ENCODE measurements at regions not wholly inside any gene's neighbourhood (a gene's known extent, or its start where the extent isn't known, plus 50 kb on each side); places are given as distances from the start of the nearest gene placed in this dataset.
A peak's percentile ranks its signal among the peaks of the same experiment; 100 is the strongest.

DNA sequence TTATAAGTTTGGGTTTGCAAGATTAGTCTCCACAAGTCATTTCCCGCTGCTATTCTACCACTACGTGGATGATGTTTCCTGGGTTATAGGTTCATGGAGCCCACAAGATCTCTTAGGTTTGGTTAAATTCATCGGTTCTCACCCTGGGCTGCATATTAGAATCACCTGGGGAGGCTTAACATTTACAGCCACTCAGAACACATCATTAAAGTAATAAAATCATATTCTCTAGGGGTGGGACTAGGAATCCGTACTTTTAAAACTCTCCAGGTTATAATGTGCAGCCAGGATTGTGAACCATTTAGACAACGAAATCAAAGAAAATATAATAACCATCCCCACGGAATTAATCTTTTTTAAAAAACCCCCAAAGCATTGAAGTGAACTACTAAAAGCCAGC lies 167.7 kb downstream of the ACTR3 start (continued):
- TF ChIP-seq ZNF26 (tag by site-specific recombination; IDR thresholded peaks at IDR 0.05) (no peak), ZNF600 (tag by site-specific recombination; IDR thresholded peaks at IDR 0.05) (no peak), SCRT2 (tag by site-specific recombination; IDR thresholded peaks at IDR 0.05) (no peak), ZNF776 (tag by site-specific recombination; IDR thresholded peaks at IDR 0.05; ENCODE audit: borderline replicate concordance) (no peak), ZNF664 (tag by site-specific recombination; IDR thresholded peaks at IDR 0.05) (no peak), REST (tag by site-specific recombination; IDR thresholded peaks at IDR 0.05) (no peak), MEIS1 (CRISPR knock-in tag; IDR thresholded peaks at IDR 0.05; ENCODE audit: borderline replicate concordance) (no peak), TCF7L2 (IDR thresholded peaks at IDR 0.05; ENCODE audit: borderline replicate concordance, low read depth, low read length) (no peak)
- TF ChIP-seq, protein P1, sequence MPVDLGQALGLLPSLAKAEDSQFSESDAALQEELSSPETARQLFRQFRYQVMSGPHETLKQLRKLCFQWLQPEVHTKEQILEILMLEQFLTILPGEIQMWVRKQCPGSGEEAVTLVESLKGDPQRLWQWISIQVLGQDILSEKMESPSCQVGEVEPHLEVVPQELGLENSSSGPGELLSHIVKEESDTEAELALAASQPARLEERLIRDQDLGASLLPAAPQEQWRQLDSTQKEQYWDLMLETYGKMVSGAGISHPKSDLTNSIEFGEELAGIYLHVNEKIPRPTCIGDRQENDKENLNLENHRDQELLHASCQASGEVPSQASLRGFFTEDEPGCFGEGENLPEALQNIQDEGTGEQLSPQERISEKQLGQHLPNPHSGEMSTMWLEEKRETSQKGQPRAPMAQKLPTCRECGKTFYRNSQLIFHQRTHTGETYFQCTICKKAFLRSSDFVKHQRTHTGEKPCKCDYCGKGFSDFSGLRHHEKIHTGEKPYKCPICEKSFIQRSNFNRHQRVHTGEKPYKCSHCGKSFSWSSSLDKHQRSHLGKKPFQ (tag by site-specific recombination; IDR thresholded peaks at IDR 0.05), result no peak

GRCh38 chr2:114061566-114062098 lies 171.7 kb downstream of the ACTR3 start:
- Histone ChIP-seq H3K27ac (ENCODE audit: extremely low read depth, low read depth, low read length) (no peak overlapping the region), H3K4me3 (ENCODE audit: low read depth, low read length) (no peak overlapping the region), H3K9me3 (ENCODE audit: control insufficient read depth, insufficient read depth, low read depth, low read length) (no peaks in the 10 kb centered on the region), H3K4me1 (ENCODE audit: control insufficient read depth, insufficient read depth, low read length) (no peaks in the 10 kb centered on the region), H3K36me3 (ENCODE audit: control insufficient read depth in 2 of 2, insufficient read depth in 1 of 2, low read length in 2 of 2) (no peaks in the 10 kb centered on the region)
- TF ChIP-seq ZNF623 (tag by site-specific recombination; IDR thresholded peaks at IDR 0.05) (peak; percentile 55), ZNF350 (tag by site-specific recombination; IDR thresholded peaks at IDR 0.05) (no peak), ZNF214 (tag by site-specific recombination; IDR thresholded peaks at IDR 0.05; ENCODE audit: borderline replicate concordance) (no peak)
- TF ChIP-seq, protein P2, sequence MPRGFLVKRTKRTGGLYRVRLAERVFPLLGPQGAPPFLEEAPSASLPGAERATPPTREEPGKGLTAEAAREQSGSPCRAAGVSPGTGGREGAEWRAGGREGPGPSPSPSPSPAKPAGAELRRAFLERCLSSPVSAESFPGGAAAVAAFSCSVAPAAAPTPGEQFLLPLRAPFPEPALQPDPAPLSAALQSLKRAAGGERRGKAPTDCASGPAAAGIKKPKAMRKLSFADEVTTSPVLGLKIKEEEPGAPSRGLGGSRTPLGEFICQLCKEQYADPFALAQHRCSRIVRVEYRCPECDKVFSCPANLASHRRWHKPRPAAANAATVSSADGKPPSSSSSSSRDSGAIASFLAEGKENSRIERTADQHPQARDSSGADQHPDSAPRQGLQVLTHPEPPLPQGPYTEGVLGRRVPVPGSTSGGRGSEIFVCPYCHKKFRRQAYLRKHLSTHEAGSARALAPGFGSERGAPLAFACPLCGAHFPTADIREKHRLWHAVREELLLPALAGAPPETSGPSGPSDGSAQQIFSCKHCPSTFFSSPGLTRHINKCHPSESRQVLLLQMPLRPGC (tag by site-specific recombination; IDR thresholded peaks at IDR 0.05), result no peak
- CTCF ChIA-PET, result no interaction called here
- POLR2A ChIA-PET, result interaction anchor here (0.7 kb wide), 1 partner anchor 360 kb away, joined by 4 read pairs; no protein-coding TSS in a partner anchor

DNA sequence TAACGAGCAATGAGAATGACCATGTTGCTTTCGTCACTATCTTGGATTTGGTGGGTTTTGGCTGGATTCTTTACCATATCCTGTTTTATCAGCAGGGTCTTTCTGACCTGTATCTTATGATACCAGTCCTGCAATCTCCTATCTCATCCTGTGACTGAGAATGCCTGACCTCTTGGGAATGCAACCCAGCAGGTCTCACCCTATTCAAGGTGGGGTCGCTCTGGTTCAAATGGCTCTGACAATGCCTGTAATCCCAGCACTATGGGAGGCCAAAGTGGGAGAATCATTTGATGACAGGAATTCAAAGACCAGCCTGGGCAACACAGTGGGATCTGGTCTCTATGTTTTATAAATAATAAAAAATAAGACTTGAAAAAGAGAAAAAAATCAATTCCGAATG lies 173.5 kb downstream of the ACTR3 start:
- no peaks in the 10 kb centered on the region for H3K9me3 ChIP-seq (ENCODE audit: control insufficient read depth, insufficient read depth, low read depth, low read length)
- CTCF ChIA-PET, result no interaction called here
- no peak overlapping the region for H3K27ac ChIP-seq (ENCODE audit: extremely low read depth, low read depth, low read length)
- no peak overlapping the region for H3K4me3 ChIP-seq (ENCODE audit: low read depth, low read length)
- POLR2A ChIA-PET, result no interaction called here
- no peaks in the 10 kb centered on the region for H3K36me3 ChIP-seq (ENCODE audit: control insufficient read depth in 2 of 2, insufficient read depth in 1 of 2, low read length in 2 of 2)
- H3K4me1 ChIP-seq (ENCODE audit: control insufficient read depth, insufficient read depth, low read length), result no peaks in the 10 kb centered on the region
- TF ChIP-seq ZNF48 (tag by site-specific recombination; IDR thresholded peaks at IDR 0.05) (no peak), ZNF404 (tag by site-specific recombination; IDR thresholded peaks at IDR 0.05) (no peak), ZNF16 (tag by site-specific recombination; IDR thresholded peaks at IDR 0.05; ENCODE audit: low read depth) (no peak), ZNF707 (tag by site-specific recombination; IDR thresholded peaks at IDR 0.05) (no peak), OVOL3 (tag by site-specific recombination; IDR thresholded peaks at IDR 0.05) (no peak), ZNF830 (tag by site-specific recombination; IDR thresholded peaks at IDR 0.05; ENCODE audit: low read depth) (no peak), ZEB2 (tag by site-specific recombination; IDR thresholded peaks at IDR 0.05) (no peak), ZNF416 (tag by site-specific recombination; IDR thresholded peaks at IDR 0.05) (no peak)
- TF ChIP-seq, protein P3, sequence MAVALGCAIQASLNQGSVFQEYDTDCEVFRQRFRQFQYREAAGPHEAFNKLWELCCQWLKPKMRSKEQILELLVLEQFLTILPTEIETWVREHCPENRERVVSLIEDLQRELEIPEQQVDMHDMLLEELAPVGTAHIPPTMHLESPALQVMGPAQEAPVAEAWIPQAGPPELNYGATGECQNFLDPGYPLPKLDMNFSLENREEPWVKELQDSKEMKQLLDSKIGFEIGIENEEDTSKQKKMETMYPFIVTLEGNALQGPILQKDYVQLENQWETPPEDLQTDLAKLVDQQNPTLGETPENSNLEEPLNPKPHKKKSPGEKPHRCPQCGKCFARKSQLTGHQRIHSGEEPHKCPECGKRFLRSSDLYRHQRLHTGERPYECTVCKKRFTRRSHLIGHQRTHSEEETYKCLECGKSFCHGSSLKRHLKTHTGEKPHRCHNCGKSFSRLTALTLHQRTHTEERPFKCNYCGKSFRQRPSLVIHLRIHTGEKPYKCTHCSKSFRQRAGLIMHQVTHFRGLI (tag by site-specific recombination; IDR thresholded peaks at IDR 0.05), result no peak
- TF ChIP-seq, protein P1 (tag by site-specific recombination; IDR thresholded peaks at IDR 0.05), result no peak

All from HEK293 (cell line).